Spleen (tissue), 11 donors: ENCODE measurements at regions not wholly inside any gene's neighbourhood (a gene's known extent, or its start where the extent isn't known, plus 50 kb on each side); places are given as distances from the start of the nearest gene placed in this dataset.
A peak's percentile ranks its signal among the peaks of the same experiment; 100 is the strongest.
"Not testable (repeated sequence)": the region's sequence is repeated elsewhere in the genome, so short reads cannot be mapped to it uniquely, and the experiment has no call there.

Source experiments
- DNase-seq: peaks from one replicate; pipeline ENCODE4 v3.0.0-alpha.2; 2020
- H3K27ac ChIP-seq, 8 donors: fragments of 200-600 bp; sonication (generic) in 7 of 8; 1 replicate in 4 of 8; 2 replicates in 4 of 8; pipeline versions ENCODE4 v1.5.0 to v1.8.0; 2016 to 2021; ENCODE audit warnings: inconsistent platforms in 4 of 8, mild to moderate bottlenecking in 4 of 8, moderate library complexity in 1 of 8
- H3K27me3 ChIP-seq, 7 donors: fragments of 200-600 bp; sonication (generic) in 6 of 7; replicated peaks in 1 of 7; 1 replicate in 4 of 7; 2 replicates in 3 of 7; pipeline versions ENCODE4 v1.5.0 to v1.8.0; 2016 to 2021; ENCODE audit warnings: inconsistent platforms in 3 of 7, mild to moderate bottlenecking in 1 of 7
- H3K36me3 ChIP-seq, 6 donors: fragments of 200-600 bp; sonication (generic) in 5 of 6; 1 replicate in 4 of 6; 2 replicates in 2 of 6; pipeline versions ENCODE4 v1.5.0 to v1.8.0; 2016 to 2021; ENCODE audit warnings: inconsistent platforms in 2 of 6
- H3K4me1 ChIP-seq, 6 donors: fragments of 200-600 bp; sonication (generic) in 5 of 6; 1 replicate in 3 of 6; 2 replicates in 3 of 6; pipeline versions ENCODE4 v1.5.0 to v1.8.0; 2016 to 2021; ENCODE audit warnings: inconsistent platforms in 3 of 6
- H3K4me3 ChIP-seq, 8 donors: fragments of 200-600 bp; sonication (generic) in 7 of 8; 1 replicate in 4 of 8; 2 replicates in 4 of 8; pipeline versions ENCODE4 v1.5.0 to v1.8.0; 2016 to 2021; ENCODE audit warnings: inconsistent platforms in 4 of 8, mild to moderate bottlenecking in 4 of 8, moderate library complexity in 2 of 8
- H3K9me3 ChIP-seq, 8 donors: fragments of 200-600 bp; sonication (generic) in 7 of 8; 1 replicate in 4 of 8; 2 replicates in 4 of 8; pipeline versions ENCODE4 v1.5.0 to v1.8.0; 2016 to 2021; ENCODE audit warnings: inconsistent platforms in 4 of 8
- CTCF ChIP-seq, 11 experiments: fragments of 200-600 bp in 7 of 11; fragments of 450-650 bp in 4 of 11; sonication (generic) in 4 of 11; IDR thresholded peaks in 8 of 11; conservative IDR thresholded peaks in 3 of 11; 1 replicate in 7 of 11; 2 replicates in 4 of 11; pipeline versions ENCODE4 v1.4.0 to v1.8.0; 2016 to 2021; ENCODE audit warnings: antibody characterized with exemption in 11 of 11, inconsistent platforms in 4 of 11, mild to moderate bottlenecking in 1 of 11
- POLR2A ChIP-seq, 3 donors: fragments of 450-650 bp; IDR thresholded peaks; one replicate each; pipeline ENCODE4 v1.5.1; 2017; ENCODE audit warnings: antibody characterized with exemption in 3 of 3, mild to moderate bottlenecking in 1 of 3
- POLR2AphosphoS5 ChIP-seq, 3 donors: sonication (generic); formaldehyde crosslinking; IDR thresholded peaks; one replicate each; pipeline ENCODE4 v1.5.1; 2017; ENCODE audit warnings: antibody characterized with exemption in 3 of 3
- WGBS, 5 donors: extraction: QIAGEN DNeasy Blood & Tissue Kit in 3 of 5; methylation state at CpG; one replicate each; pipeline versions ENCODE4 v1.1.5 to v1.1.7; 2013 to 2018; 5-methylcytosine and 5-hydroxymethylcytosine counted together
- intact Hi-C: fragments of 100-400 bp; cut with DNase I; formaldehyde crosslinking; loops from one replicate; pipeline ENCODE4 v1.15.0; 2023; ENCODE audit warnings: low total_unique reads
- donor health status: healthy with polysubstance abuse.
- donor health status: DM: no; HTN: no; CAD: no; lungs with moderate emphysema.
- donor health status: DM: no; HTN: no; CAD: no.
- donor health status: Bipolar disorder and iron deficiency.
- donor health status: healthy.
- donor health status: DM: no; HTN: no; CAD: no.
- donor health status: DM: yes; HTN: yes; CAD: no.

- no peak for TF ChIP-seq POLR2AphosphoS5 (IDR thresholded peaks at IDR 0.05)
- no peak for TF ChIP-seq CTCF (IDR thresholded peaks at IDR 0.05 in 8 of 11, conservative IDR thresholded peaks at IDR 0.05 in 3 of 11)
- TF ChIP-seq POLR2A (IDR thresholded peaks at IDR 0.05): no peak
- Histone ChIP-seq H3K36me3 (no peaks in the 10 kb centered on the region), H3K27ac (peak overlapping the region; percentile 29 to 76 (median 56)), H3K9me3 (peaks cover 0 to 1% (median 0%) of the 10 kb centered on the region in 8 donors), H3K27me3 (no peaks in the 10 kb centered on the region), H3K4me1 (peaks cover 33 to 57% (median 52%) of the 10 kb centered on the region in 6 donors), H3K4me3 (no peak overlapping the region)
- DNase-seq: no peak
- intact Hi-C loops: no loop called here
- 64 to 66% (median 66%) methylated on average over 5 of the region's 5 CpGs for WGBS, 5 donors
These were observed 75.6 kb downstream of the XCL2 start for GRCh38 chr1:168468042-168468809.

- H3K36me3 ChIP-seq: no peaks in the 10 kb centered on the region
- H3K27ac ChIP-seq: peak overlapping the region in 6 of 8 donors; percentile 7 to 76 (median 60)
- H3K4me1 ChIP-seq: peaks cover 33 to 57% (median 52%) of the 10 kb centered on the region in 6 donors
- no peak for DNase-seq
- WGBS, 5 donors: 13 to 33% (median 19%) methylated on average over 3 of the region's 3 CpGs
- no peak overlapping the region for H3K4me3 ChIP-seq
- TF ChIP-seq POLR2A (IDR thresholded peaks at IDR 0.05): no peak
- TF ChIP-seq POLR2AphosphoS5 (IDR thresholded peaks at IDR 0.05): no peak
- no peak for TF ChIP-seq CTCF (IDR thresholded peaks at IDR 0.05 in 8 of 11, conservative IDR thresholded peaks at IDR 0.05 in 3 of 11)
- H3K27me3 ChIP-seq: no peaks in the 10 kb centered on the region
- no peaks in the 10 kb centered on the region for H3K9me3 ChIP-seq
- intact Hi-C loops: no loop called here
These were observed 76.3 kb downstream of the XCL2 start for GRCh38 chr1:168467452-168467851.

DNA sequence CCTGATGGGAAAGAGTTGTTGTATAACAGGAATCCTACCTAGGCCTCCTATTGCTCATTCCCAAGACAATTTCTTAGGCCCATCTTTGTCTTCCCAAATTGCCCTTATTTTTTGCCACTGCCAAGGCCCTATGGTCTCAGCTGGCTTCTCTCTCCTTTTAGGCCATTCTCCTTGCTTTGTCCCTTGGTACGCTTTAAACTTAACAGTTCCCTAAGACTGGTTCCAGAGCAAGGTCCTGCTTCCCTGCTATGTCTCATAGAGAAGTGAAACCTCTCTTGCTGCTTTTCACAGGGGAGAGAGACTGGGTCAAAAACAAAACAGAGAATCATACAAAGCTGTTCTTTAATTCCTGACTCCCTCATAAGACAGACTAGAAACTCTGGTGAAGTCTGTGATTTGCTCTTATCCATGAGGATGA is 77.1 kb downstream of the XCL2 start:
- Histone ChIP-seq H3K36me3 (no peaks in the 10 kb centered on the region), H3K9me3 (peaks cover 0 to 3% (median under 1%) of the 10 kb centered on the region in 8 donors), H3K4me1 (peaks cover 33 to 57% (median 52%) of the 10 kb centered on the region in 6 donors), H3K27ac (peak overlapping the region in 7 of 8 donors; percentile 7 to 76 (median 56)), H3K4me3 (no peak overlapping the region), H3K27me3 (no peaks in the 10 kb centered on the region)
- no peak for DNase-seq
- intact Hi-C loops: no loop called here
- no peak for TF ChIP-seq CTCF (IDR thresholded peaks at IDR 0.05 in 8 of 11, conservative IDR thresholded peaks at IDR 0.05 in 3 of 11)
- no peak for TF ChIP-seq POLR2AphosphoS5 (IDR thresholded peaks at IDR 0.05)
- no peak for TF ChIP-seq POLR2A (IDR thresholded peaks at IDR 0.05)
- WGBS, 5 donors: 66 to 81% (median 71%) methylated on average over 1 of the region's 1 CpG

GRCh38 chr1:168466092-168466713 is 77.6 kb downstream of the XCL2 start:
- H3K4me3 ChIP-seq: no peak overlapping the region
- 13 to 21% (median 19%) methylated on average over 5 of the region's 5 CpGs for WGBS, 5 donors
- no peaks in the 10 kb centered on the region for H3K27me3 ChIP-seq
- no peaks in the 10 kb centered on the region for H3K36me3 ChIP-seq
- H3K9me3 ChIP-seq: peaks cover 0 to 8% (median 6%) of the 10 kb centered on the region in 8 donors
- intact Hi-C loops: no loop called here
- DNase-seq: no peak
- H3K4me1 ChIP-seq: peaks cover 33 to 56% (median 52%) of the 10 kb centered on the region in 6 donors
- H3K27ac ChIP-seq: peak overlapping the region in 7 of 8 donors; percentile 7 to 76 (median 56)
- TF ChIP-seq POLR2A (IDR thresholded peaks at IDR 0.05) (no peak), POLR2AphosphoS5 (IDR thresholded peaks at IDR 0.05) (peak in 1 of 3 donors; percentile 76)

GRCh38 chr1:168461108-168461507 is 82.7 kb downstream of the XCL2 start:
- H3K4me1 ChIP-seq, H3K4me3 ChIP-seq, H3K36me3 ChIP-seq, H3K27ac ChIP-seq, DNase-seq, intact Hi-C loops, H3K27me3 ChIP-seq: not testable (repeated sequence)
- WGBS, 5 donors: 87 to 98% (median 93%) methylated on average over 3 of the region's 3 CpGs
- H3K9me3 ChIP-seq: peaks cover 0 to 16% (median 12%) of the 10 kb centered on the region in 8 donors

GRCh38 chr1:168457296-168457695 is 86.5 kb downstream of the XCL2 start:
- H3K4me1 ChIP-seq, H3K4me3 ChIP-seq, H3K27me3 ChIP-seq, DNase-seq, H3K36me3 ChIP-seq, intact Hi-C loops, H3K27ac ChIP-seq: not testable (repeated sequence)
- WGBS, 5 donors: 85 to 94% (median 87%) methylated on average over 8 of the region's 8 CpGs
- peaks cover 0 to 32% (median 19%) of the 10 kb centered on the region in 8 donors for H3K9me3 ChIP-seq
